ENCODE measurements at regions not wholly inside any gene's neighbourhood (a gene's known extent, or its start where the extent isn't known, plus 50 kb on each side); places are given as distances from the start of the nearest gene placed in this dataset.

DNA sequence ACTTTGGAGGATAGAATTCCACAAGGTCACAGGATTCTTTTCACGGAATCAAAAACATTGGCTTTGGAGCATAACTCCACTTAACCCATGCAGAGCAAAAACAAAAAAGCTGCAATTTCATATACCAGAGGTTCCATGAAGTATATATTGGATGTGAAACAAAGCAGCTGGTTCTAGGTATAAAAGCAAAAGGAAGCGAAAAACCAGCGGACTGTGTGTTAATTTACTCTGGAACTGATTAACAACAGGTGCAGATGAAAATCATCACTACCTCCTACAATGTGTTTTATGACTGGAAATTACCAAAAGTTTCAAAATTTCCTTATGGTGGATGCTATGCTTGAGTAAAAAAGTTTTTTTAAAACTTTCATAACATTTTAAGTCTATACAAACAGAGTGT, 54.4 kb upstream of the LINC00305 start:
- Histone ChIP-seq H3K36me3 (replicated peaks in 1 of 2; ENCODE audit: control insufficient read depth in 1 of 2, insufficient read depth in 2 of 2, low read length in 2 of 2) (no peaks in the 10 kb centered on the region), H3K27ac (ENCODE audit: extremely low read length, insufficient read depth, low read length) (no peak overlapping the region), H4K20me1 (ENCODE audit: insufficient read depth, low read length) (no peaks in the 10 kb centered on the region), H3K4me1 (ENCODE audit: insufficient read depth, low read length) (no peaks in the 10 kb centered on the region), H3K79me2 (ENCODE audit: insufficient read depth, low read length) (no peaks in the 10 kb centered on the region), H3K9me3 (ENCODE audit: low read length) (no peaks in the 10 kb centered on the region), H2AFZ (ENCODE audit: low read length) (no peak overlapping the region), H3K9ac (ENCODE audit: insufficient read depth, low read depth, low read length) (no peak overlapping the region), H3K27me3 (ENCODE audit: control insufficient read depth in 1 of 2, insufficient read depth in 2 of 2, low read length in 2 of 2) (no peaks in the 10 kb centered on the region), H3K4me3 (replicated peaks in 1 of 3; ENCODE audit: insufficient read depth in 1 of 3, low read depth in 2 of 3, low read length in 3 of 3) (no peak overlapping the region), H3K4me2 (ENCODE audit: low read depth, low read length) (no peak overlapping the region)
- intact Hi-C loops (cut with micrococcal nuclease; ENCODE audit: unreplicated experiment) (no loop called here), in situ Hi-C loops (cut with HindIII; ENCODE audit: extremely low pct_ligation_motif_present, low pct_unique_long_range_greater_than_20kb) (no loop called here)
- ATAC-seq (no peak), FAIRE-seq (no peak), DNase-seq (ENCODE audit: low spot score) (no peak)
- POLR2A ChIA-PET = no interaction called here
- no TSS peak for BruUV-seq (replicated peaks)
- WGBS (ENCODE audit: low lambda C conversion rate) = 3% methylated on average over 3 of the region's 3 CpGs
- CTCF ChIA-PET (ENCODE audit: low intra/inter-chr PET ratio, low total read pairs) = no interaction called here
- TF ChIP-seq EED (CRISPR knock-in tag; IDR thresholded peaks at IDR 0.05) = no peak
- no peak for TF ChIP-seq RBFOX2 (IDR thresholded peaks at IDR 0.05; ENCODE audit: low read depth, low read length)
- no peak for TF ChIP-seq ZNF251 (CRISPR knock-in tag; IDR thresholded peaks at IDR 0.05)
- no peak for TF ChIP-seq ZNF788 (CRISPR knock-in tag; IDR thresholded peaks at IDR 0.05; ENCODE audit: borderline replicate concordance)
- TF ChIP-seq, protein P1, sequence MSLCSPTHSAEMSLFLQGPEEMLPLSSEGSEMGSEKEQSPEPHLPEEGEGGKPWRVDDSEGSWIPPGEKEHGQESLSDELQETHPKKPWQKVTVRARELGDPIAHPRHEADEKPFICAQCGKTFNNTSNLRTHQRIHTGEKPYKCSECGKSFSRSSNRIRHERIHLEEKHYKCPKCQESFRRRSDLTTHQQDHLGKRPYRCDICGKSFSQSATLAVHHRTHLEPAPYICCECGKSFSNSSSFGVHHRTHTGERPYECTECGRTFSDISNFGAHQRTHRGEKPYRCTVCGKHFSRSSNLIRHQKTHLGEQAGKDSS (CRISPR knock-in tag; IDR thresholded peaks at IDR 0.05; ENCODE audit: borderline replicate concordance, low read depth) = no peak
- TF ChIP-seq TAF15 (IDR thresholded peaks at IDR 0.05; ENCODE audit: low read depth, low read length, poor library complexity, severe bottlenecking) = no peak
- TF ChIP-seq IRF2 (CRISPR knock-in tag; IDR thresholded peaks at IDR 0.05) = no peak
- TF ChIP-seq, protein P2, sequence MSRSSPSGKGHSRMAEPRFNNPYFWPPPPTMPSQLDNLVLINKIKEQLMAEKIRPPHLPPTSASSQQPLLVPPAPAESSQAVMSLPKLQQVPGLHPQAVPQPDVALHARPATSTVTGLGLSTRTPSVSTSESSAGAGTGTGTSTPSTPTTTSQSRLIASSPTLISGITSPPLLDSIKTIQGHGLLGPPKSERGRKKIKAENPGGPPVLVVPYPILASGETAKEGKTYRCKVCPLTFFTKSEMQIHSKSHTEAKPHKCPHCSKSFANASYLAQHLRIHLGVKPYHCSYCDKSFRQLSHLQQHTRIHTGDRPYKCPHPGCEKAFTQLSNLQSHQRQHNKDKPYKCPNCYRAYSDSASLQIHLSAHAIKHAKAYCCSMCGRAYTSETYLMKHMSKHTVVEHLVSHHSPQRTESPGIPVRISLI (CRISPR knock-in tag; IDR thresholded peaks at IDR 0.05; ENCODE audit: borderline replicate concordance) = no peak
- TF ChIP-seq ZNF34 (CRISPR knock-in tag; IDR thresholded peaks at IDR 0.05; ENCODE audit: borderline replicate concordance) = no peak
- TF ChIP-seq SCMH1 (CRISPR knock-in tag; IDR thresholded peaks at IDR 0.05; ENCODE audit: borderline replicate concordance) = no peak
- no peak for TF ChIP-seq CCDC6 (CRISPR knock-in tag; IDR thresholded peaks at IDR 0.05)
- TF ChIP-seq ZNF605 (CRISPR knock-in tag; IDR thresholded peaks at IDR 0.05) = no peak
